Upper lobe of left lung (tissue), 4 donors: ENCODE measurements at regions not wholly inside any gene's neighbourhood (a gene's known extent, or its start where the extent isn't known, plus 50 kb on each side); places are given as distances from the start of the nearest gene placed in this dataset.

Experiments
- CTCF ChIP-seq, 6 experiments: fragments of 450-650 bp in 4 of 6; fragments of 200-600 bp in 2 of 6; sonication (generic) in 2 of 6; IDR thresholded peaks; one replicate each; pipeline ENCODE4 v1.5.1; 2016 to 2019; ENCODE audit warnings: antibody characterized with exemption in 6 of 6
- POLR2A ChIP-seq, 4 donors: fragments of 450-650 bp; IDR thresholded peaks; one replicate each; pipeline ENCODE4 v1.5.1; 2016 to 2017; ENCODE audit warnings: antibody characterized with exemption in 4 of 4, mild to moderate bottlenecking in 2 of 4
- POLR2AphosphoS5 ChIP-seq, 2 donors: sonication (generic); formaldehyde crosslinking; IDR thresholded peaks; one replicate each; pipeline ENCODE4 v1.5.1; 2017; ENCODE audit warnings: antibody characterized with exemption in 2 of 2

DNA sequence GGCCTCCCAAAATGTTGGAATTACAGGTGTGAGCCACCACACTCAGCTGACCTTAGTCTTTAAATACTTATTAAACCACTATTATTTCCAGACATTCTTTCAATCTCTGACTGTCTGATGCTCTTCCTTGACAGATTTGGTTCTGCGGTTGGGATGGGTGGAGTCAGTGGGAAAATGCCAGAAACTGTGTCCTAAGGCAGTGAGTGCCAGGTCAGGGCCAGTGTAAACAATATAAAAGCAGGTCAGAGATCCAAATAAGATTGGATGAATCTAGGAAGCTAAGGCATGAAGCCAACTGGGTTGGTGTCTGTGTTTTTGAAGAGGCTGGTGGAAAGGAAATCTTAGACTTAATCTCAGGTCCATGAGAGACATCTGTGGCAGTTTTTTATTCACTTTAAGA is 74.7 kb downstream of the KLF5 start:
- no peak for TF ChIP-seq CTCF (IDR thresholded peaks at IDR 0.05)
- no peak for TF ChIP-seq POLR2AphosphoS5 (IDR thresholded peaks at IDR 0.05)
- TF ChIP-seq POLR2A (IDR thresholded peaks at IDR 0.05) = no peak
